GM12878 (cell line): ENCODE measurements at regions not wholly inside any gene's neighbourhood (a gene's known extent, or its start where the extent isn't known, plus 50 kb on each side); places are given as distances from the start of the nearest gene placed in this dataset.

Experiments
- CHD1 ChIP-seq: IDR thresholded peaks from 2 replicates; pipeline ENCODE4 v1.6.1; 2012; ENCODE audit warnings: low read depth, low read length, improper control_type of control experiment
- CHD2 ChIP-seq: IDR thresholded peaks from 2 replicates; pipeline ENCODE4 v1.6.1; 2011; ENCODE audit warnings: low read depth, low read length, improper control_type of control experiment, borderline replicate concordance
- HDGF ChIP-seq: fragments of 450-650 bp; IDR thresholded peaks from 2 replicates; pipeline ENCODE4 v1.6.1; 2016; ENCODE audit warnings: antibody characterized with exemption
- IRF4 ChIP-seq: IDR thresholded peaks from 2 replicates; pipeline ENCODE4 v1.6.1; 2011; ENCODE audit warnings: low read depth, low read length
- MXI1 ChIP-seq: fragments of 150-350 bp; IDR thresholded peaks from 2 replicates; pipeline ENCODE4 v1.6.1; 2011; ENCODE audit warnings: low read depth, mild to moderate bottlenecking, inconsistent platforms, low read length, improper control_type of control experiment
- NBN ChIP-seq: fragments of 450-650 bp; IDR thresholded peaks from 2 replicates; pipeline ENCODE4 v1.6.1; 2016
- SMARCA5 ChIP-seq: fragments of 450-650 bp; IDR thresholded peaks from 2 replicates; pipeline ENCODE4 v1.6.1; 2017; ENCODE audit warnings: mild to moderate bottlenecking
- SUZ12 ChIP-seq: fragments of 200-600 bp; sonication (generic); IDR thresholded peaks from one replicate; pipeline ENCODE4 v1.6.1; 2018; ENCODE audit warnings: antibody characterized with exemption, mild to moderate bottlenecking; ENCODE audit not compliant: unreplicated experiment
- TAF1 ChIP-seq: IDR thresholded peaks from 2 replicates; pipeline ENCODE4 v1.6.1; 2011; ENCODE audit warnings: mild to moderate bottlenecking, low read depth, low read length, borderline replicate concordance
- ZNF207 ChIP-seq: fragments of 450-650 bp; IDR thresholded peaks from 2 replicates; pipeline ENCODE4 v1.6.1; 2014; ENCODE audit warnings: antibody characterized with exemption, mild to moderate bottlenecking, borderline replicate concordance
- ZNF592 ChIP-seq: fragments of 450-650 bp; IDR thresholded peaks from 2 replicates; pipeline ENCODE4 v1.6.1; 2017; ENCODE audit warnings: mild to moderate bottlenecking, moderate library complexity

DNA sequence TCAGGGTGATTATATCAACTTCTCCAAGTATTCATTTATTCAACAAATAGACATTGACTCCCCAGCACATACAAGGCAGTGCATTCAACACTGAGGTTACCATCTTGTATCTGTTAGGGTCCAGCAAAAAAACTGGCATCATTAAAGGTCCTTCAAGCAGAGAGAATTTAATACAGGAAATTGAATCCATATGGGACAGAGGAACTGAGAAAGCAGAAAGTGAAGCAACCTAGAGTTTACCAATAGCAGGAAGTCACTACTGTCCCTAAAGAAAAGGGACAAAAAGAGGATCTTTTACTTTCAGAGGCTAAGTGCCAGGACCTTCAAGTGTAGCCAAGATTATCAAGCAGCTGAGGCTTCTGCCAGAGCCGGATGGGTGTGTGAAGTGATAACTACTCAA is 237.8 kb upstream of the TBX3 start (continued):
- no peak for TF ChIP-seq ZNF592
- TF ChIP-seq CHD1, result no peak
- no peak for TF ChIP-seq NBN
- no peak for TF ChIP-seq HDGF
- no peak for TF ChIP-seq IRF4
- no peak for TF ChIP-seq ZNF207
- TF ChIP-seq CHD2, result no peak
- TF ChIP-seq MXI1, result no peak
- TF ChIP-seq SMARCA5, result no peak
- TF ChIP-seq TAF1, result no peak
- no peak for TF ChIP-seq SUZ12
